SK-N-SH (cell line): ENCODE measurements at regions not wholly inside any gene's neighbourhood (a gene's known extent, or its start where the extent isn't known, plus 50 kb on each side); places are given as distances from the start of the nearest gene placed in this dataset.

Experiments
- CTCF ChIA-PET: fragments of 300-600, 350-600 bp; formaldehyde crosslinking; extraction: SDS; loops from one replicate; lab custom pipeline; 2021; lab: Yijun Ruan, JAX
- POLR2A ChIA-PET: fragments of 350-600 bp; sonication (Branson Sonifier 250); formaldehyde crosslinking; extraction: SDS; loops from one replicate; lab custom pipeline; 2020; ENCODE audit warnings: antibody characterized with exemption, inconsistent platforms; lab: Yijun Ruan, JAX
- DNase-seq: peaks from one replicate; pipeline ENCODE4 v3.0.0; 2012
- H2AFZ ChIP-seq: fragments of 200-600 bp; sonication (generic); 2 replicates; pipeline ENCODE4 v1.8.1; 2016; ENCODE audit warnings: antibody characterized with exemption, mild to moderate bottlenecking, low read depth
- H3F3A ChIP-seq: fragments of 200-600 bp; sonication (generic); replicated peaks from 2 replicates; pipeline ENCODE3; 2016; ENCODE audit warnings: antibody characterized with exemption, mild to moderate bottlenecking; ENCODE audit not compliant: insufficient read depth
- H3K27ac ChIP-seq, 2 experiments: fragments of 200-500 bp in 1 of 2; fragments of 200-600 bp in 1 of 2; sonication (Bioruptor generic) in 1 of 2; sonication (generic), shearing (Covaris generic) in 1 of 2; 2 replicates each; pipeline versions ENCODE4 v1.5.1 to v1.6.1; 2014 to 2016; ENCODE audit warnings: low read depth in 2 of 2, inconsistent platforms in 1 of 2, low read length in 1 of 2, mild to moderate bottlenecking in 1 of 2, mixed read lengths in 1 of 2
- H3K27me3 ChIP-seq: fragments of 200-600 bp; sonication (generic), shearing (Covaris generic); 2 replicates; pipeline ENCODE4 v1.6.1; 2016; ENCODE audit warnings: mixed run types; ENCODE audit not compliant: insufficient read depth
- H3K36me3 ChIP-seq, 2 experiments: fragments of 200-500 bp in 1 of 2; fragments of 200-600 bp in 1 of 2; sonication (Bioruptor generic) in 1 of 2; sonication (generic) in 1 of 2; replicated peaks in 1 of 2; 2 replicates each; pipeline versions ENCODE3 to v1.5.1; 2014 to 2016; ENCODE audit warnings: low read length in 1 of 2, mild to moderate bottlenecking in 1 of 2; ENCODE audit not compliant: insufficient read depth in 2 of 2, control insufficient read depth in 1 of 2
- H3K4me1 ChIP-seq, 2 experiments: fragments of 200-500 bp in 1 of 2; fragments of 200-600 bp in 1 of 2; sonication (Bioruptor generic) in 1 of 2; sonication (generic), shearing (Covaris generic) in 1 of 2; 2 replicates each; pipeline versions ENCODE4 v1.5.1 to v1.6.1; 2014 to 2016; ENCODE audit warnings: low read depth in 1 of 2, low read length in 1 of 2, mixed run types in 1 of 2; ENCODE audit not compliant: insufficient read depth in 2 of 2, control insufficient read depth in 1 of 2
- H3K4me2 ChIP-seq: fragments of 200-600 bp; sonication (generic), shearing (Covaris generic); 2 replicates; pipeline ENCODE4 v1.6.1; 2017; ENCODE audit warnings: mixed run types
- H3K4me3 ChIP-seq, 2 experiments: fragments of 200-500 bp in 1 of 2; fragments of 200-600 bp in 1 of 2; sonication (Bioruptor generic) in 1 of 2; sonication (generic), shearing (Covaris generic) in 1 of 2; 2 replicates each; pipeline versions ENCODE4 v1.5.1 to v1.8.1; 2014 to 2016; ENCODE audit warnings: low read depth in 2 of 2, inconsistent platforms in 1 of 2, low read length in 1 of 2, mild to moderate bottlenecking in 1 of 2, mixed read lengths in 1 of 2, moderate library complexity in 1 of 2
- H3K79me2 ChIP-seq: fragments of 200-600 bp; sonication (generic); 2 replicates; pipeline ENCODE4 v1.8.1; 2017; ENCODE audit warnings: mild to moderate bottlenecking; ENCODE audit not compliant: insufficient read depth
- H3K9ac ChIP-seq: fragments of 200-600 bp; sonication (generic); 2 replicates; pipeline ENCODE4 v1.6.1; 2017; ENCODE audit warnings: mixed run types
- H3K9me2 ChIP-seq: fragments of 200-600 bp; sonication (generic); 2 replicates; pipeline ENCODE4 v1.6.1; 2017; ENCODE audit warnings: mixed run types
- H3K9me3 ChIP-seq: fragments of 200-600 bp; sonication (generic); 2 replicates; pipeline ENCODE4 v1.6.1; 2017; ENCODE audit warnings: mixed run types, mild to moderate bottlenecking, moderate library complexity
- H4K20me1 ChIP-seq: fragments of 200-600 bp; sonication (generic); 2 replicates; pipeline ENCODE4 v1.6.1; 2017; ENCODE audit warnings: mild to moderate bottlenecking, mixed run types; ENCODE audit not compliant: insufficient read depth
- CHD2 ChIP-seq: fragments of 150-350 bp; IDR thresholded peaks from 2 replicates; pipeline ENCODE4 v1.6.1; 2018; ENCODE audit warnings: low read length; ENCODE audit not compliant: partially characterized antibody
- EP300 ChIP-seq, 2 experiments: IDR thresholded peaks; 2 replicates each; pipeline versions ENCODE4 v1.4.0 to v1.6.1; 2012; ENCODE audit warnings: borderline replicate concordance in 1 of 2, low read depth in 1 of 2, low read length in 1 of 2
- EZH2phosphoT487 ChIP-seq: fragments of 200-600 bp; sonication (generic); IDR thresholded peaks from 2 replicates; pipeline ENCODE4 v1.6.1; 2017; ENCODE audit warnings: low read depth, mixed run types, mild to moderate bottlenecking, antibody characterized with exemption, moderate library complexity, borderline replicate concordance
- FOXJ3 ChIP-seq: sonication (generic); formaldehyde crosslinking; IDR thresholded peaks from 2 replicates; pipeline ENCODE4 v1.5.1; 2020; ENCODE audit warnings: mild to moderate bottlenecking, missing genetic modification reagents
- FOXM1 ChIP-seq: IDR thresholded peaks from 2 replicates; pipeline ENCODE4 v1.4.0; 2012; ENCODE audit warnings: low read depth, mild to moderate bottlenecking
- GABPA ChIP-seq: IDR thresholded peaks from 2 replicates; pipeline ENCODE4 v1.4.0; 2012; ENCODE audit warnings: low read depth, mild to moderate bottlenecking
- JUND ChIP-seq: IDR thresholded peaks from 2 replicates; pipeline ENCODE4 v1.4.0; 2012
- MXI1 ChIP-seq: IDR thresholded peaks from 2 replicates; pipeline ENCODE4 v1.6.1; 2012; ENCODE audit warnings: mild to moderate bottlenecking, low read depth, low read length, improper control_type of control experiment
- NRF1 ChIP-seq: IDR thresholded peaks from 2 replicates; pipeline ENCODE4 v1.6.1; 2012; ENCODE audit warnings: low read depth, mild to moderate bottlenecking, low read length
- POLR2AphosphoS5 ChIP-seq: IDR thresholded peaks from 2 replicates; pipeline ENCODE4 v1.6.1; 2012; ENCODE audit warnings: low read depth, low read length
- RCOR1 ChIP-seq: fragments of 150-350 bp; IDR thresholded peaks from 2 replicates; pipeline ENCODE4 v1.6.1; 2017; ENCODE audit warnings: antibody characterized with exemption, low read length
- RFX5 ChIP-seq: IDR thresholded peaks from 2 replicates; pipeline ENCODE4 v1.6.1; 2012; ENCODE audit warnings: mild to moderate bottlenecking, improper control_type of control experiment, low read length
- TCF12 ChIP-seq: IDR thresholded peaks from 2 replicates; pipeline ENCODE4 v1.4.0; 2012
- WGBS: methylation state at CpG from one replicate; pipeline ENCODE4 v1.1.6; 2017; ENCODE audit warnings: low lambda C conversion rate; 5-methylcytosine and 5-hydroxymethylcytosine counted together
- TF ChIP-seq, protein P1 (sequence below): fragments of 150-350 bp; IDR thresholded peaks from 2 replicates; pipeline ENCODE4 v1.6.1; 2016; ENCODE audit warnings: mild to moderate bottlenecking, low read depth, low read length
- TF ChIP-seq, protein P2 (sequence below): IDR thresholded peaks from 2 replicates; pipeline ENCODE4; 2012
- TF ChIP-seq, protein P3 (sequence below): fragments of 150-350 bp; IDR thresholded peaks from 2 replicates; pipeline ENCODE4 v1.6.1; 2017; ENCODE audit warnings: antibody characterized with exemption, low read length, low read depth, borderline replicate concordance
- TF ChIP-seq, protein P4 (sequence below): IDR thresholded peaks from 2 replicates; pipeline ENCODE4 v1.4.0; 2012; ENCODE audit warnings: low read depth, borderline replicate concordance

DNA sequence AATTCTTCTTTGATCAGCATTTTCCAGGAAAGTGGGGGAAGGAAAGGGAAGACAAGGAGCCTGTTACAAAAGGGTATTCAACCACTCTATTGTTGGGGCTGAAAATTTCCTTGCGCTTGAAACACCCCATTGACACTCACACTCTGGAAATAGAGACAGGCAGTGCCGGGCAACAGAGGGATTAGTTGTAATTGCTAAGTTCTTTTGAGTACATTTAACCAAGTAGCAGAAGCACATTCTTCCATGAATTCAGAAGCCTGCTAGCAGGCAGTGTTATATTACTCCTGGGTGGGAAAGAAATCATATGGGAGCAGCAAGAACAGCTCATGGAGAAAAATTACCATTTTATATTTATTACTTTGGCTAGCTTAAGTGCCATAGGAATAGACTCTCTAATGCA is 745.5 kb downstream of the C6orf118 start (continued):
- TF ChIP-seq, protein P1, sequence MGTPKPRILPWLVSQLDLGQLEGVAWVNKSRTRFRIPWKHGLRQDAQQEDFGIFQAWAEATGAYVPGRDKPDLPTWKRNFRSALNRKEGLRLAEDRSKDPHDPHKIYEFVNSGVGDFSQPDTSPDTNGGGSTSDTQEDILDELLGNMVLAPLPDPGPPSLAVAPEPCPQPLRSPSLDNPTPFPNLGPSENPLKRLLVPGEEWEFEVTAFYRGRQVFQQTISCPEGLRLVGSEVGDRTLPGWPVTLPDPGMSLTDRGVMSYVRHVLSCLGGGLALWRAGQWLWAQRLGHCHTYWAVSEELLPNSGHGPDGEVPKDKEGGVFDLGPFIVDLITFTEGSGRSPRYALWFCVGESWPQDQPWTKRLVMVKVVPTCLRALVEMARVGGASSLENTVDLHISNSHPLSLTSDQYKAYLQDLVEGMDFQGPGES = no peak
- TF ChIP-seq EP300 (IDR thresholded peaks at IDR 0.05; ENCODE audit: borderline replicate concordance in 1 of 2, low read depth in 1 of 2, low read length in 1 of 2) = no peak
- no peak for TF ChIP-seq CHD2
- TF ChIP-seq NRF1 = no peak
- no peak for TF ChIP-seq TCF12
- TF ChIP-seq, protein P2, sequence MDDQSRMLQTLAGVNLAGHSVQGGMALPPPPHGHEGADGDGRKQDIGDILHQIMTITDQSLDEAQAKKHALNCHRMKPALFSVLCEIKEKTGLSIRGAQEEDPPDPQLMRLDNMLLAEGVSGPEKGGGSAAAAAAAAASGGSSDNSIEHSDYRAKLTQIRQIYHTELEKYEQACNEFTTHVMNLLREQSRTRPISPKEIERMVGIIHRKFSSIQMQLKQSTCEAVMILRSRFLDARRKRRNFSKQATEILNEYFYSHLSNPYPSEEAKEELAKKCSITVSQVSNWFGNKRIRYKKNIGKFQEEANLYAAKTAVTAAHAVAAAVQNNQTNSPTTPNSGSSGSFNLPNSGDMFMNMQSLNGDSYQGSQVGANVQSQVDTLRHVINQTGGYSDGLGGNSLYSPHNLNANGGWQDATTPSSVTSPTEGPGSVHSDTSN = no peak
- no peak for TF ChIP-seq POLR2AphosphoS5

DNA sequence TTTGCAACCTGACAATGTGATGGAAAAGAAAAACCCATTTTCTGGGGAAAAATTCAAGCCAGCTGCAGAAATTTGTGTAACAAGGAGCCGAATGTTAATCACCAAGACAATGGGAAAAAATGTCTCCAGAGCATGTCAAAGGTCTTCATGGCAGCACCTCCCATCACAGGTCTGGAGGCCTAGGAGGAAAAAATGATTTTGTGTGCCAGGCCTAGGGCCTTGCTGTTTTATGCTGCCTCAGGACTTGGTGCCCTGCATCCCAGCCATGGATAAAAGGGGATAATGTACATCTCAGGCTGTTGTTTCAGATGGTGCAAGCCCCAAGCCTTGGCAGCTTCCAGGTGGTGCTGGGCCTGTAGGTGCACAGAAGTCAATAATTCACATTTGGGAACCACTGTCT is 747.7 kb downstream of the C6orf118 start:
- DNase-seq = no peak
- H3K9me3 ChIP-seq = peaks cover 3% of the 10 kb centered on the region; the same call in 1 of the 2 replicates
- H3K4me1 ChIP-seq = no peaks in the 10 kb centered on the region
- H3K9me2 ChIP-seq = no peaks in the 10 kb centered on the region
- no peak overlapping the region for H2AFZ ChIP-seq
- H3K4me3 ChIP-seq = no peak overlapping the region
- no peak overlapping the region for H3K9ac ChIP-seq
- H4K20me1 ChIP-seq = no peaks in the 10 kb centered on the region
- no peaks in the 10 kb centered on the region for H3K79me2 ChIP-seq
- no peak overlapping the region for H3K4me2 ChIP-seq
- no peak for TF ChIP-seq MXI1
- TF ChIP-seq FOXM1 = no peak
- TF ChIP-seq FOXJ3 (CRISPR knock-in tag) = no peak
- TF ChIP-seq GABPA = no peak
- TF ChIP-seq NRF1 = no peak
- no peak for TF ChIP-seq JUND
- TF ChIP-seq RCOR1 = no peak
- TF ChIP-seq, protein P3, sequence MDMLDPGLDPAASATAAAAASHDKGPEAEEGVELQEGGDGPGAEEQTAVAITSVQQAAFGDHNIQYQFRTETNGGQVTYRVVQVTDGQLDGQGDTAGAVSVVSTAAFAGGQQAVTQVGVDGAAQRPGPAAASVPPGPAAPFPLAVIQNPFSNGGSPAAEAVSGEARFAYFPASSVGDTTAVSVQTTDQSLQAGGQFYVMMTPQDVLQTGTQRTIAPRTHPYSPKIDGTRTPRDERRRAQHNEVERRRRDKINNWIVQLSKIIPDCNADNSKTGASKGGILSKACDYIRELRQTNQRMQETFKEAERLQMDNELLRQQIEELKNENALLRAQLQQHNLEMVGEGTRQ = no peak
- TF ChIP-seq, protein P4, sequence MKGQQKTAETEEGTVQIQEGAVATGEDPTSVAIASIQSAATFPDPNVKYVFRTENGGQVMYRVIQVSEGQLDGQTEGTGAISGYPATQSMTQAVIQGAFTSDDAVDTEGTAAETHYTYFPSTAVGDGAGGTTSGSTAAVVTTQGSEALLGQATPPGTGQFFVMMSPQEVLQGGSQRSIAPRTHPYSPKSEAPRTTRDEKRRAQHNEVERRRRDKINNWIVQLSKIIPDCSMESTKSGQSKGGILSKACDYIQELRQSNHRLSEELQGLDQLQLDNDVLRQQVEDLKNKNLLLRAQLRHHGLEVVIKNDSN = no peak
- TF ChIP-seq RFX5 = no peak
- TF ChIP-seq, protein P1 = no peak
- TF ChIP-seq TCF12 = no peak
- no peak for TF ChIP-seq POLR2AphosphoS5
- TF ChIP-seq EZH2phosphoT487 = no peak
- TF ChIP-seq CHD2 = no peak
- TF ChIP-seq, all 33 proteins: peak for 0
- Histone ChIP-seq H3K36me3 (no peaks in the 10 kb centered on the region), H3K27ac (no peak overlapping the region), H3K27me3 (no peaks in the 10 kb centered on the region), H3F3A (no peaks in the 10 kb centered on the region)
- POLR2A ChIA-PET = no interaction called here
- 12% methylated on average over 1 of the region's 1 CpG for WGBS
- CTCF ChIA-PET = no interaction called here
